Kidney (tissue), 13 donors: ENCODE measurements at regions not wholly inside any gene's neighbourhood (a gene's known extent, or its start where the extent isn't known, plus 50 kb on each side); places are given as distances from the start of the nearest gene placed in this dataset.

Source experiments
- DNase-seq, 5 donors: peaks; one replicate each; pipeline ENCODE4 v3.0.0-alpha.2; 2013 to 2020
- FAIRE-seq: peaks from 2 replicates; lab custom pipeline; 2012; peaks lifted over from hg19 to GRCh38; lab: Jason Lieb, UNC
- H3K27ac ChIP-seq, 2 donors: one replicate each; pipeline ENCODE4 v1.7.0; 2013; ENCODE audit warnings: low read depth in 2 of 2, low read length in 2 of 2, inconsistent platforms in 1 of 2
- H3K27me3 ChIP-seq: one replicate; pipeline ENCODE4 v1.7.1; 2013; ENCODE audit warnings: low read length, inconsistent platforms; ENCODE audit not compliant: control insufficient read depth, insufficient read depth
- H3K36me3 ChIP-seq, 3 donors: one replicate each; pipeline versions ENCODE4 v1.7.0 to v1.7.1; 2013; ENCODE audit warnings: low read length in 3 of 3, control low read depth in 1 of 3, inconsistent platforms in 1 of 3; ENCODE audit not compliant: insufficient read depth in 3 of 3, control insufficient read depth in 2 of 3
- H3K4me1 ChIP-seq, 3 donors: one replicate each; pipeline versions ENCODE4 v1.7.0 to v1.7.1; 2013; ENCODE audit warnings: low read length in 3 of 3, inconsistent platforms in 1 of 3, low read depth in 1 of 3; ENCODE audit not compliant: control insufficient read depth in 2 of 3, insufficient read depth in 2 of 3
- H3K4me3 ChIP-seq, 3 donors: one replicate each; pipeline versions ENCODE4 v1.7.0 to v1.8.1; 2013; ENCODE audit warnings: low read length in 3 of 3, control low read depth in 1 of 3, inconsistent platforms in 1 of 3
- H3K9ac ChIP-seq, 3 donors: one replicate each; pipeline versions ENCODE4 v1.7.0 to v1.7.1; 2013; ENCODE audit warnings: low read length in 3 of 3, control low read depth in 1 of 3, inconsistent platforms in 1 of 3
- H3K9me3 ChIP-seq, 3 donors: one replicate each; pipeline versions ENCODE4 v1.7.0 to v1.7.1; 2013; ENCODE audit warnings: low read length in 3 of 3, control low read depth in 1 of 3, inconsistent platforms in 1 of 3; ENCODE audit not compliant: control insufficient read depth in 2 of 3, insufficient read depth in 1 of 3
- intact Hi-C: fragments of 100-400 bp; cut with DNase I; formaldehyde crosslinking; loops from one replicate; pipeline ENCODE4 v1.11.1; 2022
- TF ChIP-seq, protein P1 (sequence below): IDR thresholded peaks from 3 replicates; pipeline ENCODE4 v1.5.1; 2012; ENCODE audit warnings: mild to moderate bottlenecking, moderate library complexity, borderline replicate concordance; ENCODE audit not compliant: insufficient read depth; ENCODE audit errors: extremely low read depth
- donor health status: control.
- donor health status: control.
- donor health status: control.
- donor health status: control.
- donor health status: control.
- donor health status: DM: yes; HTN: yes; CAD: no.
- donor health status: Normal renal cell carcinoma (clear cell type).

- Histone ChIP-seq H3K9ac (no peak overlapping the region), H3K27ac (no peak overlapping the region), H3K4me3 (no peak overlapping the region), H3K9me3 (peaks cover 0 to 10% (median 2%) of the 10 kb centered on the region in 3 donors), H3K36me3 (no peaks in the 10 kb centered on the region), H3K4me1 (no peaks in the 10 kb centered on the region), H3K27me3 (no peaks in the 10 kb centered on the region)
- FAIRE-seq (no peak), DNase-seq (no peak)
- TF ChIP-seq, protein P1, sequence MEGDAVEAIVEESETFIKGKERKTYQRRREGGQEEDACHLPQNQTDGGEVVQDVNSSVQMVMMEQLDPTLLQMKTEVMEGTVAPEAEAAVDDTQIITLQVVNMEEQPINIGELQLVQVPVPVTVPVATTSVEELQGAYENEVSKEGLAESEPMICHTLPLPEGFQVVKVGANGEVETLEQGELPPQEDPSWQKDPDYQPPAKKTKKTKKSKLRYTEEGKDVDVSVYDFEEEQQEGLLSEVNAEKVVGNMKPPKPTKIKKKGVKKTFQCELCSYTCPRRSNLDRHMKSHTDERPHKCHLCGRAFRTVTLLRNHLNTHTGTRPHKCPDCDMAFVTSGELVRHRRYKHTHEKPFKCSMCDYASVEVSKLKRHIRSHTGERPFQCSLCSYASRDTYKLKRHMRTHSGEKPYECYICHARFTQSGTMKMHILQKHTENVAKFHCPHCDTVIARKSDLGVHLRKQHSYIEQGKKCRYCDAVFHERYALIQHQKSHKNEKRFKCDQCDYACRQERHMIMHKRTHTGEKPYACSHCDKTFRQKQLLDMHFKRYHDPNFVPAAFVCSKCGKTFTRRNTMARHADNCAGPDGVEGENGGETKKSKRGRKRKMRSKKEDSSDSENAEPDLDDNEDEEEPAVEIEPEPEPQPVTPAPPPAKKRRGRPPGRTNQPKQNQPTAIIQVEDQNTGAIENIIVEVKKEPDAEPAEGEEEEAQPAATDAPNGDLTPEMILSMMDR = no peak
- intact Hi-C loops = no loop called here
These were observed 1280.6 kb downstream of the CDH11 start for GRCh38 chr16:63841271-63841670.

DNA sequence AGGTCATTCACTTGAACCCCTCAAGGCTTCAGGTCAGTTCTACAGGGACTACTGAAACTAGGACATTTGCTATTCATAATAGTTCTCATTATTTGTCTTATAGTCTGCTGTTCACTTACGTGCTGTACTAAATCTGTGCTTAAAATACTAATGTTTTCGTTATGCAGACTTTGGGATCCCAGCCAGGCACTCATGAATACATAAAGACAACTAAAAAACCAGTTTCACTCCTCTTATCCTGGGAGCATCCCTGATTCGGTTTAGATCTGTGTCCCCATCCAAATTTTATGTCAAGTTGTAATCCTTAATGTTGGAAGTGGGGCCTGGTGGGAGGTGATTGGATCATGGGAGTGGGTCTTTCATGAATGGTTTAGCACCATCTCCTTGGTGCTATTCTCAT is 1291.8 kb downstream of the CDH11 start:
- Histone ChIP-seq H3K36me3 (no peaks in the 10 kb centered on the region), H3K9me3 (no peaks in the 10 kb centered on the region), H3K27ac (no peak overlapping the region), H3K27me3 (no peaks in the 10 kb centered on the region), H3K4me3 (no peak overlapping the region), H3K4me1 (no peaks in the 10 kb centered on the region), H3K9ac (no peak overlapping the region)
- TF ChIP-seq, protein P1 = no peak
- intact Hi-C loops = no loop called here
- no peak for FAIRE-seq
- no peak for DNase-seq

GRCh38 chr16:63822818-63823217 is 1299.0 kb downstream of the CDH11 start:
- no peak overlapping the region for H3K4me3 ChIP-seq
- H3K4me1 ChIP-seq = no peaks in the 10 kb centered on the region
- H3K9me3 ChIP-seq = no peaks in the 10 kb centered on the region
- H3K27me3 ChIP-seq = no peaks in the 10 kb centered on the region
- TF ChIP-seq, protein P1 = no peak
- no peaks in the 10 kb centered on the region for H3K36me3 ChIP-seq
- intact Hi-C loops = no loop called here
- no peak overlapping the region for H3K27ac ChIP-seq
- DNase-seq = no peak
- no peak overlapping the region for H3K9ac ChIP-seq
- no peak for FAIRE-seq

DNA sequence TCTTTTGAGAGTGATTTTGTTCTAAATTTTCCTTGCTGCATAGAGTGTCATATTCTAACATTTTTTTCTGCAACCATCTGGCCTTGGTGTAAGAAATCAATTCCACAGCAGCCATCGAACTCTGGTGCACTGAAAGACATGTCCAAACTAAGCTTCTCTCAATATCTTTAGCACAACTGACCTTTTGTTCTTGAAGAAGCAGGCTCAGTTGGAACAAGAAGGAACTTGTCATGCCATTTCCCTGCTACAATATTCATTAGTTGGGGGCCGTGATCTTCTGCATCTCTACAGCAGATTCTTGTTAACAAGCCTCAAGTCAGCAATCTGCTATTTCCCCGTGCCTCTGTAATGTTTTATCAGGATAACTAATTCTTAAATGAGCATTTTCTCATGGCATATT is 1305.6 kb downstream of the CDH11 start:
- no peak overlapping the region for H3K27ac ChIP-seq
- no peak overlapping the region for H3K9ac ChIP-seq
- H3K4me1 ChIP-seq = no peaks in the 10 kb centered on the region
- no peak overlapping the region for H3K4me3 ChIP-seq
- TF ChIP-seq, protein P1 = no peak
- no peaks in the 10 kb centered on the region for H3K9me3 ChIP-seq
- DNase-seq = peak in 1 of 5 donors; percentile 2
- intact Hi-C loops = no loop called here
- no peak for FAIRE-seq
- H3K36me3 ChIP-seq = no peaks in the 10 kb centered on the region
- no peaks in the 10 kb centered on the region for H3K27me3 ChIP-seq
